SJSA1 (cell line): ENCODE measurements at regions not wholly inside any gene's neighbourhood (a gene's known extent, or its start where the extent isn't known, plus 50 kb on each side); places are given as distances from the start of the nearest gene placed in this dataset.

ENCODE experiments used
- DNase-seq, 2 experiments: peaks; one replicate each; pipeline ENCODE4 v3.0.0-alpha.2; 2015 to 2020; ENCODE audit warnings: low spot score in 2 of 2, low read depth in 1 of 2
- H3K27ac ChIP-seq: fragments of 250-450 bp; sonication (Bioruptor Pico); 2 replicates; pipeline ENCODE4 v1.5.1; 2020; ENCODE audit warnings: mild to moderate bottlenecking, moderate library complexity
- H3K27me3 ChIP-seq: fragments of 250-450 bp; sonication (Bioruptor Pico); replicated peaks from 2 replicates; pipeline ENCODE4 v1.5.1; 2020; ENCODE audit warnings: mild to moderate bottlenecking, moderate library complexity
- H3K36me3 ChIP-seq: fragments of 250-450 bp; sonication (Bioruptor Pico); 2 replicates; pipeline ENCODE4 v1.5.1; 2020; ENCODE audit warnings: mild to moderate bottlenecking
- H3K4me1 ChIP-seq: fragments of 250-450 bp; sonication (Bioruptor Pico); replicated peaks from 2 replicates; pipeline ENCODE4 v1.6.1; 2021; ENCODE audit warnings: mild to moderate bottlenecking
- H3K4me3 ChIP-seq: fragments of 250-450 bp; sonication (Bioruptor Pico); 2 replicates; pipeline ENCODE4 v1.5.1; 2020; ENCODE audit warnings: mild to moderate bottlenecking
- H3K9me3 ChIP-seq: fragments of 250-450 bp; sonication (Bioruptor Pico); replicated peaks from 2 replicates; pipeline ENCODE4 v1.5.1; 2020; ENCODE audit warnings: mild to moderate bottlenecking

DNA sequence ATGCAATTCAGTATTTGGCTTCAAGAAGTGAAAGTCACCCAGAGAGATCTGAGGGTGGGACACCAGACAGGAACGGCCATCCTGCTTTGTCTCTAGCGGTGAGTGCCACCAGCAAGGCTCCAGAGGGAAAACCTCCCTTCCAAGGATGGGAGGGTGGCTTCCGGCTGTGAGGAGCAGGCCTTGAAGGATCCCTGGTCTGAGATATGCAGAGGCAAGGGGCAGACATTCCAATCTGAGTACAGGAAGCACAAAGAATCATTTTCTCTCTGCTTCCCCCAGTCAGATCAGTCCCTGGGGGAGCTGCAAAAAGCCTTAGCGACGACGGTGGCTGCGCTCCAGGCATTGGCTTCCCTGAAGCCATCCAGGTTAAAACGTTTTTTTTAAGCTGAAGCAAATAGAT lies 167.4 kb downstream of the TEX36 start:
- Histone ChIP-seq H3K27me3 (peaks cover 18% of the 10 kb centered on the region), H3K4me3 (no peak overlapping the region), H3K4me1 (no peaks in the 10 kb centered on the region), H3K27ac (no peak overlapping the region), H3K9me3 (no peaks in the 10 kb centered on the region), H3K36me3 (no peaks in the 10 kb centered on the region)
- no peak for DNase-seq

DNA sequence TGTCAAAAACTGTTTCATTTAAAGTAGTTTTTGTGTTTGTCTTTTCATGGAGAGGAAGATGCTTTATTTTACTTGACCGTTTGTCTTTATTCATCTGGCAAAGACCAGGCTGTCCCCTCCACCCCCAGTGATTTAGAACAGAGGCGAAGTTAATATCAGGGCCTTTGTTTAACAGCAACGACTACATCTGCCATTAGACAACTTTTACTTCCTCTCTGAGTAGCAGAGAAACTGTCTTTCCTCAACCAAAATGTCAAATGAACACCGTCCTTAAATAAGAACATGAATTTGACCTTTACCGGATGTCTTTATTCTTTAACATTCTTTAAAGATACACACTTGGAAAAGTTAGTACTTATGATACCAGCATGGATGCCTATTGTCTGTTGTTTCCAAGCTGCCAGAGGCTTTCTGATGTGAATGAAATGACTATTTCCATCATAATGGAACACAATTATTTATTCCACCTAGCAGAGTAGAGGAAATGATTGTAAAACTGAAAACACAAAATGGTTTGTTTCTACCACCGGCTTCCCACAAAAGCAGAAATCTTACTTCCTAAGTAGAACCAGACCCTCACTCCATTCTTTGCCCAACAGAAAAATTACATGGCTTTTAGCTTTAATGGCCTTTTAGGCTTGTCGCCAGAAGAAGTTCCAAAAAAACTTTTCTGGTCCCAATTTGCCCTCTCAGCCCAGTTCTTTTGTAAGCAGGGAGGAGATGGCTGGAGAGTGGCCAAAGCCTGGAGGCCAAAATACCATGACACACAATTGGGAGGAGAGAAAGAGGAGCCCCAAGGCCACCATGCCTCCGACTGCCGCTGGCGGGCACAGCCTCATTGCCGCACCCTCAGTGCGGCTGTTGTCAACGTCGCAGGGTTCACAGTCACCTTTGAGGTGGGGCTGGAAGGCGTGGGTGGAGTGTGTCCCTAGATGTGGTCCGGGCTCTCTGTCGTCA lies 168.5 kb downstream of the TEX36 start:
- no peak for DNase-seq
- Histone ChIP-seq H3K36me3 (no peaks in the 10 kb centered on the region), H3K4me1 (no peaks in the 10 kb centered on the region), H3K27ac (no peak overlapping the region), H3K27me3 (peaks cover 18% of the 10 kb centered on the region), H3K9me3 (no peaks in the 10 kb centered on the region), H3K4me3 (no peak overlapping the region)

DNA sequence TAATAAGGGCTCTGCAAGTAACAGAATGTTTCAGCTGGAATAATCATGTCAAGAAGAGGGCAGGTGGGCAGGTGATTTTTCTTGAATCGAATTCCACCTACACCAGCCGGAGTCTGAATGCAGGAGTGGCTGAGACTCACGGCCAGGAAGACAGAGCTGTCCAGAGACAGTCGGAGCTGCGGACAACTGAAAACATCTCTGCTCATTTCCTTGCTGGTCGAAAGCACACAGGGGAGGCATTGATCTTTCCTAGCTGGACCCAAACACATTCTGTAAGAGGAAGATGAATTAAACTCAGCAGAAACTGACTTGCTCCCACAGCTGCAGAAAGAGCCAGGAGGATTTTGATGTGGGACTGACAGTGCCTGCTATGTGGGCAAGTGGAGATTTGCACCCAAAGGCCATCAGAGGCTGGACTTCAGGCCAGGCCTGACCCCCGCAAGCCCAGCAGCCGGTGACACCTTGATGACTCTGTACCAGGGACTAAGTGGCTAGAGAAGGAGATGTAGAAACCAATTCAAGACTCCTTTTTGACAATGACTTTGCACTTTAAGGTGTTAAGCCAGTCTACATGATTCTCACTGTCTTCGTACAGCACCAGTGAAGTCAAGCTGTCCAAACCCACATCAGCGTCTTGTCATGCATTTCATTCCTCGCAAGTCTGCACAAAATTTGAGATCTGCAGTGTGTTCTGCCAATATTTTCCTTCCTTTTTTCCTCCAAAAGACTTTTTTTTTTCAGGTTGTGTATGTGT lies 169.4 kb downstream of the TEX36 start:
- no peaks in the 10 kb centered on the region for H3K4me1 ChIP-seq
- no peaks in the 10 kb centered on the region for H3K9me3 ChIP-seq
- DNase-seq: no peak
- no peak overlapping the region for H3K27ac ChIP-seq
- peaks cover 18% of the 10 kb centered on the region for H3K27me3 ChIP-seq
- no peaks in the 10 kb centered on the region for H3K36me3 ChIP-seq
- no peak overlapping the region for H3K4me3 ChIP-seq

- Histone ChIP-seq H3K36me3 (no peaks in the 10 kb centered on the region), H3K27me3 (peaks cover 25% of the 10 kb centered on the region), H3K27ac (no peak overlapping the region), H3K4me1 (no peaks in the 10 kb centered on the region), H3K9me3 (no peaks in the 10 kb centered on the region), H3K4me3 (no peak overlapping the region)
- no peak for DNase-seq
Measured at GRCh38 chr10:125510998-125511397, 172.0 kb downstream of the TEX36 start.

DNA sequence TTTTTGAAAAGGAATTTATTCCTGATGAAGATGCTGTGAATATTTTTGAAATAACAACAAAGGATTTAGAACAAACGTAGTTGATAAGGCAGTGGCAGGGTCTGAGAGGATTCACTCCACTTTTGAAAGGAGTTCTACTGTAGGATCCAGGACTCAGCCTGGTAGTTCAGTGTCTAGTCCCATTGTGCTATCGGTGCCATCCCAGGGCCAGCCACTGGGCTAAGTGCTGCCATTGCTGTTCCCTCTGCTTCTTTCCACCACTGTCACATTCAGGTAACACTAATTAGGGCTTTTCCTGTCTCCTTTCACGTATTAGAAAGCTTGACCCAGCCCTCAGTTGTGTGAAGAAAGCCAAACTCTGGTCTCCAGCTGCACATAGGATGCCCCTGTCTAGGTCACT lies 177.3 kb downstream of the TEX36 start:
- H3K27ac ChIP-seq: no peak overlapping the region
- H3K9me3 ChIP-seq: no peaks in the 10 kb centered on the region
- no peak for DNase-seq

DNA sequence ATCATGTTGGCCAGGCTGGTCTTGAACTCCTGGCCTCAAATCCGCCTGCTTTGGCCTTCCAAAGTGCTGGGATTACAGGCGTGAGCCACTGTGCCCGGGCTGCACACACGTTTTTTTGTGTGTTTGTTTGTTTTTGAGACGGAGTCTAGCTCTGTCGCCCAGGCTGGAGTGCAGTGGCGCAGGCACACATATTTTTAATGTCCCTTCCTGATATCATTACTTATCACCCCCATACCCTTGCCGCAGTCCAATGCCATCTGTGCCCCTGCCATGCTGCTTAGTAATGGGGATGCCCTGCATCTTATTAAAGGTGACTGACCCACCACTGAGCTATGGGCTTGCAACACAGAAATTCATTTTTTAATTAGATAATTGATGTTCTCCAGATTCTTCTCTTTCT lies 180.7 kb downstream of the TEX36 start:
- no peak overlapping the region for H3K27ac ChIP-seq
- peaks cover 5% of the 10 kb centered on the region for H3K27me3 ChIP-seq
- no peak overlapping the region for H3K4me3 ChIP-seq
- DNase-seq: no peak
- H3K4me1 ChIP-seq: no peaks in the 10 kb centered on the region
- no peaks in the 10 kb centered on the region for H3K9me3 ChIP-seq
- no peaks in the 10 kb centered on the region for H3K36me3 ChIP-seq

More for the DNA sequence above, 177.3 kb downstream of the TEX36 start:
- Histone ChIP-seq H3K4me3 (no peak overlapping the region), H3K4me1 (no peaks in the 10 kb centered on the region), H3K36me3 (no peaks in the 10 kb centered on the region), H3K27me3 (peaks cover 7% of the 10 kb centered on the region)

DNA sequence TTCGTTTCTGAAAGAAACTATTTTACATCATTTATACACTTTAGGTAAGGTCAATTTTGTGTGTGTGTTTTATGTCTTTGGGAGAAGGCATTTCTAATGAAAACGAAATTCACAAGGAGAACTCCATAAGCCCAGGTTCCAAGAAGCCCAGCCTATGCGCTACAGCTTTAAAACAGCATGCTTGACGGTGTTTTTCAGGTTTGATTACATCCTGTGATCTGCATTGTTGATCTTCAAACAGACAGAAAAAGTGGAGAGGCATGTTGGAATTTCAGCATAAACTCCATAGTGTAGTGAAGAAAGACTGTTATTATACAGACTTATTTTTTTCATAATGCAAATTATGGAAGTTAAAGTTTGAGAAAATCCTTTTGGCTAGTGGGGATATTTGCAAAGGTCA lies 187.6 kb downstream of the TEX36 start:
- Histone ChIP-seq H3K36me3 (no peaks in the 10 kb centered on the region), H3K4me1 (no peaks in the 10 kb centered on the region), H3K27me3 (peaks cover 21% of the 10 kb centered on the region), H3K27ac (no peak overlapping the region), H3K4me3 (no peak overlapping the region), H3K9me3 (no peaks in the 10 kb centered on the region)
- DNase-seq: no peak

- peaks cover 21% of the 10 kb centered on the region for H3K27me3 ChIP-seq
- no peak overlapping the region for H3K27ac ChIP-seq
- DNase-seq: no peak
- no peak overlapping the region for H3K4me3 ChIP-seq
- H3K9me3 ChIP-seq: no peaks in the 10 kb centered on the region
- no peaks in the 10 kb centered on the region for H3K36me3 ChIP-seq
- no peaks in the 10 kb centered on the region for H3K4me1 ChIP-seq
Measured at GRCh38 chr10:125494651-125495239, 188.2 kb downstream of the TEX36 start.

GRCh38 chr10:125491381-125491780 lies 191.6 kb downstream of the TEX36 start:
- DNase-seq: no peak
- Histone ChIP-seq H3K4me1 (no peaks in the 10 kb centered on the region), H3K36me3 (no peaks in the 10 kb centered on the region), H3K27ac (no peak overlapping the region), H3K4me3 (no peak overlapping the region), H3K27me3 (peaks cover 15% of the 10 kb centered on the region), H3K9me3 (no peaks in the 10 kb centered on the region)

DNA sequence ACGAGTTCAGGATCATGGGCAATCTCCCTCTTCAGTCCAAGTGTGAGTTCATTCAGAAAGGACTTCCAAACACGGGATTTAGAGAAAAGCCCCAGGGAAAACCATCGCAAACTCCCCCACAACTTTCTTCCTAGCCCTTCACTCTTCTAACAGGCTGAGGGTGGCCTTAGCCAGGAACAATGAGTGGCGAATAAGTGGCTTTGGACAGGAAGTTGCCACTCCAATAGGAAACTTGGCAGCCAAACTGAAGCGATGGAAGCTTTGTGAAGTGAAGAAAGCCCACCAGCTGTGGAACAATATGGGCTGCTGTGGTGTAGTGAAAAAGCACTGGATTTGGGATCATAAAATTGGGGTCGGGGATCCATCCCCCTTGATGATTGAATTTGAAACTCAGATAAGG lies 193.2 kb downstream of the TEX36 start:
- Histone ChIP-seq H3K4me1 (no peaks in the 10 kb centered on the region), H3K9me3 (no peaks in the 10 kb centered on the region), H3K27me3 (peaks cover 8% of the 10 kb centered on the region; the same call in 1 of the 2 replicates), H3K4me3 (no peak overlapping the region), H3K36me3 (no peaks in the 10 kb centered on the region), H3K27ac (no peak overlapping the region)
- no peak for DNase-seq

GRCh38 chr10:125485665-125486064 lies 197.3 kb downstream of the TEX36 start:
- H3K36me3 ChIP-seq: no peaks in the 10 kb centered on the region

GRCh38 chr10:125484035-125484732 lies 198.8 kb downstream of the TEX36 start:
- no peak overlapping the region for H3K27ac ChIP-seq

More at GRCh38 chr10:125485665-125486064, 197.3 kb downstream of the TEX36 start:
- H3K4me1 ChIP-seq: no peaks in the 10 kb centered on the region
- H3K4me3 ChIP-seq: no peak overlapping the region
- no peak overlapping the region for H3K27ac ChIP-seq
- no peak for DNase-seq
- H3K9me3 ChIP-seq: no peaks in the 10 kb centered on the region
- H3K27me3 ChIP-seq: peaks cover 15% of the 10 kb centered on the region; the same call in 1 of the 2 replicates

DNA sequence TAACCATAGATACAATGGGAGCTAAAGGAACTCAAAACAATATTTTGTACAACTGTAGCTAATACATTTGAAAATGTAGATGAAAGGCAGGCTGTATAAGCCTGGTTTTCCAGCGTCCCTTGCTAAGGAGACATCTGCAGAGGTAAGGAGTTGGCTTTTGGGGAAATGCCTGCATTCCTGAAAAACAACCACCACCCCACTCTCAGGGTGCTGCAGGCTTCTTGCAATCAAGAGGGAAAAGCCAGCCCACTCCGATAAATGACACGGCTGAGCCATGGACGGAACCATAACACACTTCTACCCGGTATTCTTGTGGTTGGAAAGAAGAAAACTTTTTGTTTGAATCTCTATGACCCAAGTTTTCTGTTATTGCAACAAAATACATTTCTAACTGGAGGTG lies 200.3 kb downstream of the TEX36 start:
- Histone ChIP-seq H3K27ac (no peak overlapping the region), H3K4me3 (no peak overlapping the region), H3K9me3 (no peaks in the 10 kb centered on the region), H3K36me3 (no peaks in the 10 kb centered on the region), H3K4me1 (no peaks in the 10 kb centered on the region), H3K27me3 (peaks cover 18% of the 10 kb centered on the region; the same call in 1 of the 2 replicates)
- no peak for DNase-seq

More at GRCh38 chr10:125484035-125484732, 198.8 kb downstream of the TEX36 start:
- Histone ChIP-seq H3K4me1 (no peaks in the 10 kb centered on the region), H3K27me3 (peaks cover 15% of the 10 kb centered on the region; the same call in 1 of the 2 replicates), H3K9me3 (no peaks in the 10 kb centered on the region), H3K4me3 (no peak overlapping the region), H3K36me3 (no peaks in the 10 kb centered on the region)
- DNase-seq: no peak
